ENCODE measurements at regions not wholly inside any gene's neighbourhood (a gene's known extent, or its start where the extent isn't known, plus 50 kb on each side); places are given as distances from the start of the nearest gene placed in this dataset.
A peak's percentile ranks its signal among the peaks of the same experiment; 100 is the strongest.

DNA sequence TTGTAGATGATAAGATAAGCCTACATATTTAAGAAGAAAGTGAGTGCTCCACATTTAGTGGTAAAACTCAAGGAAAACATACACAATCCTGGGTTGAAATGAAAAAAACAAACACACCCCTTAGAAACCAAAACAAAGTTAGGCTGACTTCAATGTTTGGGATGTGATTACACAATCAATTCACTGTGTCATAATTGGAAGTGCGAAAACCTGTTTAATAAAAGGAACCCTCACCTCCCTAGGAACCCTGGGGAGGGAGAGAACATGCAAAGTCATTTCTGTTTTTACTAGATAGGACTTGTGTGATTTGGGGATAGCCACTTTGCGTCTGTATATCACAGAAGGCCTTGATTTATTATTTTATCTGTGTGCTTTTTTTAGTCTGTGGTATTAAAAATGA is 275.0 kb downstream of the NFKBIZ start:
- TF ChIP-seq POU6F1 (CRISPR knock-in tag; IDR thresholded peaks at IDR 0.05; ENCODE audit: borderline replicate concordance, low read depth) (no peak), RARB (CRISPR knock-in tag; IDR thresholded peaks at IDR 0.05) (no peak), ZNF565 (CRISPR knock-in tag; conservative IDR thresholded peaks at IDR 0.05; ENCODE audit: low read depth) (no peak), OSR1 (CRISPR knock-in tag; IDR thresholded peaks at IDR 0.05) (no peak), ZNF70 (CRISPR knock-in tag; IDR thresholded peaks at IDR 0.05) (no peak)
- TF ChIP-seq, protein P1, sequence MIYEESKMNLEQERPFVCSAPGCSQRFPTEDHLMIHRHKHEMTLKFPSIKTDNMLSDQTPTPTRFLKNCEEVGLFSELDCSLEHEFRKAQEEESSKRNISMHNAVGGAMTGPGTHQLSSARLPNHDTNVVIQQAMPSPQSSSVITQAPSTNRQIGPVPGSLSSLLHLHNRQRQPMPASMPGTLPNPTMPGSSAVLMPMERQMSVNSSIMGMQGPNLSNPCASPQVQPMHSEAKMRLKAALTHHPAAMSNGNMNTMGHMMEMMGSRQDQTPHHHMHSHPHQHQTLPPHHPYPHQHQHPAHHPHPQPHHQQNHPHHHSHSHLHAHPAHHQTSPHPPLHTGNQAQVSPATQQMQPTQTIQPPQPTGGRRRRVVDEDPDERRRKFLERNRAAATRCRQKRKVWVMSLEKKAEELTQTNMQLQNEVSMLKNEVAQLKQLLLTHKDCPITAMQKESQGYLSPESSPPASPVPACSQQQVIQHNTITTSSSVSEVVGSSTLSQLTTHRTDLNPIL (CRISPR knock-in tag; IDR thresholded peaks at IDR 0.05; ENCODE audit: low read depth) = no peak
- no peak for ATAC-seq

GRCh38 chr3:102124704-102125103 is 275.4 kb downstream of the NFKBIZ start:
- TF ChIP-seq OSR1 (CRISPR knock-in tag; IDR thresholded peaks at IDR 0.05) (no peak), CSDC2 (CRISPR knock-in tag; IDR thresholded peaks at IDR 0.05) (no peak), TOX (CRISPR knock-in tag; IDR thresholded peaks at IDR 0.05; ENCODE audit: borderline replicate concordance) (peak; percentile 81; the same call in 1 of the 2 replicates), ISL1 (CRISPR knock-in tag; IDR thresholded peaks at IDR 0.05) (peak; percentile 86), RARB (CRISPR knock-in tag; IDR thresholded peaks at IDR 0.05) (peak; percentile 24; the same call in 1 of the 2 replicates), SNAI2 (CRISPR knock-in tag; IDR thresholded peaks at IDR 0.05) (no peak), ZC3H10 (CRISPR knock-in tag; IDR thresholded peaks at IDR 0.05) (peak; percentile 82; the same call in 1 of the 2 replicates)
- TF ChIP-seq, protein P2, sequence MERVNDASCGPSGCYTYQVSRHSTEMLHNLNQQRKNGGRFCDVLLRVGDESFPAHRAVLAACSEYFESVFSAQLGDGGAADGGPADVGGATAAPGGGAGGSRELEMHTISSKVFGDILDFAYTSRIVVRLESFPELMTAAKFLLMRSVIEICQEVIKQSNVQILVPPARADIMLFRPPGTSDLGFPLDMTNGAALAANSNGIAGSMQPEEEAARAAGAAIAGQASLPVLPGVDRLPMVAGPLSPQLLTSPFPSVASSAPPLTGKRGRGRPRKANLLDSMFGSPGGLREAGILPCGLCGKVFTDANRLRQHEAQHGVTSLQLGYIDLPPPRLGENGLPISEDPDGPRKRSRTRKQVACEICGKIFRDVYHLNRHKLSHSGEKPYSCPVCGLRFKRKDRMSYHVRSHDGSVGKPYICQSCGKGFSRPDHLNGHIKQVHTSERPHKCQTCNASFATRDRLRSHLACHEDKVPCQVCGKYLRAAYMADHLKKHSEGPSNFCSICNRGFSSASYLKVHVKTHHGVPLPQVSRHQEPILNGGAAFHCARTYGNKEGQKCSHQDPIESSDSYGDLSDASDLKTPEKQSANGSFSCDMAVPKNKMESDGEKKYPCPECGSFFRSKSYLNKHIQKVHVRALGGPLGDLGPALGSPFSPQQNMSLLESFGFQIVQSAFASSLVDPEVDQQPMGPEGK (CRISPR knock-in tag; IDR thresholded peaks at IDR 0.05; ENCODE audit: borderline replicate concordance) = 0 out of 2 replicates have a peak, but pooled peaks have one; percentile 26
- TF ChIP-seq, protein P1 (CRISPR knock-in tag; IDR thresholded peaks at IDR 0.05; ENCODE audit: low read depth) = no peak
- ATAC-seq = peak; percentile 54; the same call in 2 of the 3 replicates

DNA sequence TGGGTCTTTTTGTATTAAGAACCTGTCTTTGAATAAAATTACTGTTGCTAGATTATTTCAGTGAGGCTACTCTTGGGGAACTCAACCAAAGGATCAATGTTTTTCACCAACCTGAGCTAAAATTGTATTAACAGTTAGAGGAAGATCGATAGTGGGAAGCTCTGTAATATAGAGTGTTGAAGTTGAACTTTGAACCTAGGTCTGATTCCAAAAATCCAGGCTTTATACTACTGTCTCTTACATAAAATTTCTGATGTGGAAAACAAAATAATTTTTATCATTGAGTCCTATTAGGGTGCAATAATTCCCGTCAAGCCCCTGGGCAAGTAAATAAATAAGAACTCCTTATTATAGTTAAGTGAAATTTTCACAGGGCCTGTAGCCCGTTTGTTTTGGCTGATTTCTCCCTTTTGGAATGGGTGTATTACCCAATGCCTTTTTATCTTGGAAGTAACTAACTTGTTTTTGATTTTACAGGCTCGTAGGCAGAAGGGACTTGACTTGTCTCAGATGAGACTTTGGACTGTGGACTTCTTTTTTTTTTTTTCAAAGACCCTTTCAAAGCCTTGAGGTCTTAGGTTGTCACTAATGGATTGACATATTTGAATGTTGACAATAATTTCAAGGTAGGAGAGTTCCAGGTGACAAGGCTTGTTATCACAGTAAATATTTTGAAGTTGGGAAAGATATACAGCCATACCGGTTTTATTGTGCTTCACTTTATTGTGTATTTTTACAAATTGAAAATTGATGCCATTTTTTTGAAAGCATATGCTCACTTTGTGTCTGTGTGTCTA is 276.1 kb downstream of the NFKBIZ start:
- ATAC-seq = no peak
- TF ChIP-seq SNAI2 (CRISPR knock-in tag; IDR thresholded peaks at IDR 0.05) = no peak
- TF ChIP-seq BACH2 (CRISPR knock-in tag; IDR thresholded peaks at IDR 0.05; ENCODE audit: borderline replicate concordance) = no peak
- no peak for TF ChIP-seq TOX (CRISPR knock-in tag; IDR thresholded peaks at IDR 0.05; ENCODE audit: borderline replicate concordance)
- TF ChIP-seq ZNF565 (CRISPR knock-in tag; conservative IDR thresholded peaks at IDR 0.05; ENCODE audit: low read depth) = no peak
- TF ChIP-seq GLIS3 (CRISPR knock-in tag; IDR thresholded peaks at IDR 0.05) = no peak
- no peak for TF ChIP-seq PPARA (CRISPR knock-in tag; IDR thresholded peaks at IDR 0.05; ENCODE audit: borderline replicate concordance)
- no peak for TF ChIP-seq ZFP3 (CRISPR knock-in tag; IDR thresholded peaks at IDR 0.05)
- no peak for TF ChIP-seq TSHZ2 (CRISPR knock-in tag; IDR thresholded peaks at IDR 0.05)
- no peak for TF ChIP-seq RARB (CRISPR knock-in tag; IDR thresholded peaks at IDR 0.05)

DNA sequence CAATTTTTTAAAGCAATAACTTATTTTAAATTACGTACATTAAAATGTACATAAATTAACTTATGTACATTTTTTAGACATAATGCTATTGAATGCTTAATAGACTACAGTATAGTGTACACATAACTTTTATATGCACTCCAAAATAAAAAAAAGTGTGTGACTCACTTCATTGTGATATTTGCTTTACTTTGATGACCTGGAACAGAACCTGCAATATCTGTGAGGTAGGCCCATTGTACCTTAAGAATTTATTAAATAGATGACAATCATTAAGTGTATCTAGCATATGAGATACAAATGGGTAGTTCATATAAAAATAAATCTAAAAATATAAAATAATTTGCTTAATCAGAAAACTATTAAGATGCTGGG is 276.7 kb downstream of the NFKBIZ start:
- no peak for TF ChIP-seq TSHZ2 (CRISPR knock-in tag; IDR thresholded peaks at IDR 0.05)
- no peak for TF ChIP-seq ZFP30 (CRISPR knock-in tag; IDR thresholded peaks at IDR 0.05)
- no peak for TF ChIP-seq ZC3H10 (CRISPR knock-in tag; IDR thresholded peaks at IDR 0.05)
- no peak for TF ChIP-seq OSR1 (CRISPR knock-in tag; IDR thresholded peaks at IDR 0.05)
- no peak for TF ChIP-seq TCF4 (CRISPR knock-in tag; IDR thresholded peaks at IDR 0.05; ENCODE audit: borderline replicate concordance)
- ATAC-seq = no peak
